HG02571 (cell line): ENCODE measurements at regions not wholly inside any gene's neighbourhood (a gene's known extent, or its start where the extent isn't known, plus 50 kb on each side); places are given as distances from the start of the nearest gene placed in this dataset.
"Not testable (repeated sequence)": the region's sequence is repeated elsewhere in the genome, so short reads cannot be mapped to it uniquely, and the experiment has no call there.

ENCODE experiments used
- ATAC-seq: cut with Tn5 transposase; IDR thresholded peaks from one replicate; pipeline ENCODE4 v1.9.1; 2021; ENCODE audit warnings: mild to moderate bottlenecking, moderate library complexity; ENCODE audit not compliant: unreplicated experiment

DNA sequence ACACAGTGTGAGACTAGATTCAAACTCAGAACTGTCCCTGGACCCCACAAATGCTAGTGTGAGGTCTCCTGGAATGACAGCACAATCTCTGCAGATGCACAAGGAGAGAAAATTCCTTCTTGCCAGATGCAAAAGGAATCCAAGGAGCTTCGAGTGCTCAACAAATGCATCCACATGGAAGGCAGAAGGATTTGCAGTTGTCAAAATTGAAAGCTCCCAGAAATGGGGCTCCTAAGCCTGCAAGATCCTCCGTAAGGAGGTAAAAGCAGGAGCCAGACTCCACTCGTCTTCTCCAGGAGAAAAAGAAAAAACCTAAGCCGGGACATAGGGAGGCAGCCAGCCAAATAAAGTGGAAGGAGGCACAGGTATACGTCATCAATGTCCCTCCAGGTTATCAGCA, 355.0 kb upstream of the KLHL29 start:
- ATAC-seq: no peak

DNA sequence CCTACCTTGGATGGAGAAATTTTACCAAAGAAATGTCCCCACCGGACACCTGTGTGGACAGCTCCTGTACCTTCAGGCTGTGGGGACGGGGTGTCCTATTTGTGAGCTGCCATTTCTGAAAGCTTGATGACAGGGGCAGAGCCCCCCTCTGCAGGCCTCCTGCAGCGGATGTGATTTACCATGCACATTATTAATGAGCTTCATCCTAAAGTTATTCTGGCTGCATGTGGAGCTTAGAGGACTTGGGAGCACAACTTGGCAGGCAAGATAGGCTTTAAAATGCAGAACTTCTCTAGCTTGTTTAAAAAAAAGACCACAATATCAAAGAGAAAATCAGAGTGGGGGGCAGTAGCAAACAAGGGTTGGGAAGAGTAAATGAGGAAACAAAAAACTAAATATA, 350.0 kb upstream of the KLHL29 start:
- no peak for ATAC-seq

DNA sequence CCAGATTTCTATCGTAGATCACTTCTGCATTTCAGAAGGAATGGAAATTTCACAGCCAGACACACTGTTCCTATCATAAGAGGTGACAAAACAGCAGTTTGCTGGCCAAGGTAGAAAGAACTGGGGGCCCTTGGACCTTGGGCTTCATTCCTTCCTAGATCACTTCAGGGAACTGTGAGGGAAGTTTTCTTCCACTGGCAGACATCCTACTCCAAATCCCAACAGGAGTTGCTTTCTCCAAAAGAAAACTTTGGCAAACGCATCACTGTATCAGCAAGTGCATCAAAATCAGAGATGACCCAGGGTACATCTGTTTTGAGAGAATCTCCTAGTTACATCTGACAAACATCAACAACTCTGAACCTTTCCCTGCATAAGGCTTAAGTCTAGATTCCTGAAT, 348.4 kb upstream of the KLHL29 start:
- no peak for ATAC-seq

DNA sequence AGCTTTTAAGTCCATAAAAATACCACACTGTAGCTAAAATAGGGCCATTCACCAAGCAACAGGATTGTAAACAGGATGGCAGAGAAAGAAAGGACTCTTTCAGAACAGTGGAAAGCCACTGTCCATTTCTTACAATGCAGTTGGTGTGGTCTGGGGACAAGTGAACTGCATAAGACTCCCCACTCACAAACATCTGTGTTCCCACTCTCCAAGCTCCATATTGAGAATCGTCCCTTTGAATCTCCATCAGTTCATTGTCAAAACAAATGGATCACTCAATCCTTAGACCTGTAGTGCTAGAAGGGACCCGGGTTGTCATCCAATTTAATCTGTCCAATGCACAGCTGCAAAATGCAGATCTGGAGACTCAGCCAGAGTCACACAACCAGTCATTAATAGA, 347.4 kb upstream of the KLHL29 start:
- no peak for ATAC-seq

DNA sequence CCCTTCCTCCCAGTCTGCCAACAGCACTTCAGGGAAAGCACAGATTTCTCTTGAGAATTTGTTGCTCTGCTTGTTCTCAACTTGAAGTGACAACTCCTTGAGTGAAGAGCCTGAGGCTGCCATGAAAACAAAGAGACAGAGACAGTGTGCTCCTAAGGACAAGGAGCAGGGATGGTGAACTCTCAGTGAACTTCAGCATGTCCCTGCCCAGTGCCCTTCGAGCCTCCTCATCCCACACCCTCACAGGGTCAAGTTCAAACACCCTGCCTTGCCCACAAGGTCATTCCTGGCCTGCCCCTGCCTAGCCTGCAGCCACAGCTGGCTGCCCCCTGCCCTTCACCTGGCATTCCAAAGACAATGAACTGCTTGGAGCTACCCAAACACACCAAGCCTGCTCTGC, 343.5 kb upstream of the KLHL29 start:
- ATAC-seq: no peak

DNA sequence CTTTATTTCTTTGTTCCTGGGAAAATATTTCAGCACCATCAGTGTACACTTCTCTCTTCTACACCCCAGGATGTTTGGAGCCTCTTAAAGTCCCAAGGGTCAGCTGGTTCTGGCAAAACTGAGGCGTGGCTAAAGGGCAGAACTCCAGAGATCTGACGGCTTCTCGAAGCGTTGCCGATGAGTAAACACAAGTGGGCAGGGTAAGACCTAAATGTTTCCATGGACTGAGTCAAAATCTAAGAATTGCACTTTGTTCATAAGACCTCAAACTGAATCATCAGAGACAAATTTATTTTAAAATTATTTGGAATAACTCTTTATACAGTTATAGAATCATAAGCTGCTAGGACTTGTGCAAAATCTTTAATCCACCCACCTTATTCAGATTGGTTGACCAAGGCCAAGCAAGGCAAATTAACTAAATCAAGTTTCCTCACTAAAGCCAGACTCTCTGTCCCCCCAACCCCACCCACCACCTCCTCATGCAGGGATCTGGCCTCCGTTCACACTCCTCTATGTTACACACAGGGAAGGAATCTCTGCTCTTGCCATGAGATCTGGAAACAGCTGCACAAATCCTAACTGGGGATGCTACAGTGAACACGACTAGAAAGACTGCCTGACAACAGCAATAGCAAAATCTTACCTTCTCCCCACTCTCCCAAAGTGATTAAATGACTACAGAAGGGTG, 342.6 kb upstream of the KLHL29 start:
- no peak for ATAC-seq

DNA sequence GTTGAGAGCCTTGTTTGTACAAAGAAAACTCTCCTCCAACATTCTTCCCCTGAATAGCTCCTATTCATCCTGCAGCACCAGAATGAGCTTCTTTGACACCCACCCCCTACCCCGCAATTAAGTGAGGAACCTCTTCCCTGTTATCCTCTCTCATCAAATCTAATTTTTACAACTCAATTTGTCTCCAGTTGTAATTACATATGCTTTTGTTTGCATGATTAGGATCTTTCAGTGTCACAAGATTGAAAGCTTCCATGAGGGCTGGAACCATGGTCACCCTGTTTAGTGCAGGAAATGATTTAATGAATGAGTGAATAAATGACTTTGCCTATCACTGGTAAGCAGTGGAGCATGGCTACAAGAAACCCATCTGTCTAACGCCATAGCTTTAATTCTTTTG, 334.6 kb upstream of the KLHL29 start:
- no peak for ATAC-seq

DNA sequence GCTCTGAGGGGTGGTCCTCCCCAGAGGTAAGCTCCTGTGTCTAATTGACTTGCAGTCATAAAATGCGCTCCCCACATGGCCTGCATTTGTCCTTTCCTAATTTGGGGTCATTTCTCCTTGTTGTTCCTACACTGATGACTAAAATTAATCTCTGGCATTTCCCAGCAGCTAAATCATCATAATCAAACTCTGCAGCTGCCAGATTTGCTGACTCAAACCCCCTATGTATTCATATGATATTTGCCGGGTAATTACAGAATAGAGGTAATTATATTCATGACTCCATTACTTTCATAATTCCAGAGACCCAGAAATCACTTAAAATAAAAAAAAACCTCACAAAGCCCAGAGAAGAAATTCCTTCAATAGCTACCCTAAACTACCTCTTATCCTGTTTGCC, 331.4 kb upstream of the KLHL29 start:
- ATAC-seq: no peak

DNA sequence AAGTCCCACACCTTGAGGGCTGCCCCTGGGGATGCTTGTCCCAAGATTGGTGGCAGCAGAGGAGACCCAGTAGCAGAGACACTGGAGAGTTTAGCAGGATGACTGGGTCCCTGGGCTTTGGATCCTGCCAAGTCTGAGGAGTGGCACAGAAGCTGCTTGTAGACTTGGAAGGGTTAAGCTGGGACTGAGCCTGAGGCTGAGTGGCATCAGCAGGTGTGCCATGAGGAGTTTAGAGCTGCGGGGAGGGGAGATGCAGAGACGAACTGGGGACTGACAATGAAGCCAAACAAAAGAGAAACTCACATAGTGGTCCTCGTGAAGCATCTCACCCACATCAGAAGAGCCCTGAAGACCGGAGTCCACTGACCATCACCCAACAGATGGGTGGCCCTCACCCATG, 329.7 kb upstream of the KLHL29 start:
- no peak for ATAC-seq

DNA sequence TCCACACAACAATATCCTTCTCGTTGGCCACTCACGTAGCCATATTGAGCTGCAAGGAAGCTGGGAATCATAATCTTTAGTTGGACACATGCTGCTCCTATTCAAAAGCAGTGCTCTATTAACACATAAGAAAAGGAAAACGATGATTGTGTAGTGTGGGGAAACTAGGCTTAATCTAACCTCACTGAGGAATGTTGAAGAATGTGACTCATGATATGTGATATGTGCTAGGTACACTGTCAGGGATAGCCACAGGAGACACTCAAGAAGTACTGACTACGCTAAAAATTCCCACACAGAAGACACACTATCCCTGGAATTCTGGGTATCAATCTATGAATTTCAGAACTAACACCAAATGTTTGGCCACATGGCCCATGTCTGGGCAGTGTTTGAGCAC, 328.1 kb upstream of the KLHL29 start:
- ATAC-seq: not testable (repeated sequence)

DNA sequence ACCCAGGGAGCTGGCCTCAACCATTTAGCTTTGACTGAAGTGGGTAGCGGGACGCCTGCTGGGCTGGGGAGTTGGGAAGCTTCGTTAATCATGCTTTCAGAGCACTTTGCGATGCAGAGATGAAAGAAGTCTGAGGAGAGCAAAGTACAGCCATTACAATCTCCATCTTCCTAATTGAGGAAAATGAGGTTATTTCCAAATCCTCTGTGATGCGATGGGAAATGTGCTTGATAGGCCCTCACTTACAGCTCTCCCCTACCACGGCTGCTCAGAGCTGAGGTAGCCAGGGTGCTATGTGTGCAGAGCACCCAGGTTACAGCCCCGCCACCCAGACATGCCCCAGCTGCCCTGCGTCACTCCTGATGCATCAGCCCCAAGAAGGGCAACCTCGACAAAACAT, 326.5 kb upstream of the KLHL29 start:
- ATAC-seq: no peak

DNA sequence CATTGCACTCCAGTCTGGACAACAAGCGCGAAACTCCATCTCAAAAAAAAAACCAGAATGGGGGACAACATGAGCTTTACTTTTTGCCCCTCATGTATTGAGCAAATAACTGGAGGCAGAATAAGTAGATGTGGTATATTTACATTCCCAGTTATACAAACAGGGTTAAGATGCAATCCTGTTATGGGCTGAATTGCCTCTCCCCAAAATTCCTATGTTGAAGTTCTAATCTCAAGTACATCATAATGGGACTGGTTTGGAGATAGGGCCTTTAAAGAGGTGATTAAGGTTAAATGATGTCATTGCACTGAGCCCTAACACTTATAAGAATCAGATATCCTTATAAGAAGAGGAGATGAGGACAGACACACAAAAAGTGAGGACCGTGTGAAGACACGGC, 319.8 kb upstream of the KLHL29 start:
- no peak for ATAC-seq

DNA sequence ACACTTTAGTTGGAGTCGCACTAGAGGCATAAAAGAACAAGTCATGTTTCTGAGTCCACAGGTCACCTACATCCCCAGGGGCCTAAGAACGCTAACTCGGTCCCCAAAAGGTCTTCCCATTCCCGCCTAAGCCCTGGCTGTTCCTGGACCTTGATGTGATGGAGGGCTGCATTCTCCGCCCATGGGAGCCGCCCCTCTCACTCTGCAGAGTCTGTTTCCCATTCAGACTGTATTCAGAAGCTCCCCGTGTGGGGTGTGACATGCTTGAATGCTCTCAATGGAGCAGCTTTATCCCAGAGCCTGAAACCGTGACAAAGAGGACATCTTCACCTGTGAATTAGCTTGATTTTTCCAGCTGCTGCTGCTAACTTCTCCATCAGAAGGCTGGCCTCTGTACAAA, 319.0 kb upstream of the KLHL29 start:
- ATAC-seq: no peak

DNA sequence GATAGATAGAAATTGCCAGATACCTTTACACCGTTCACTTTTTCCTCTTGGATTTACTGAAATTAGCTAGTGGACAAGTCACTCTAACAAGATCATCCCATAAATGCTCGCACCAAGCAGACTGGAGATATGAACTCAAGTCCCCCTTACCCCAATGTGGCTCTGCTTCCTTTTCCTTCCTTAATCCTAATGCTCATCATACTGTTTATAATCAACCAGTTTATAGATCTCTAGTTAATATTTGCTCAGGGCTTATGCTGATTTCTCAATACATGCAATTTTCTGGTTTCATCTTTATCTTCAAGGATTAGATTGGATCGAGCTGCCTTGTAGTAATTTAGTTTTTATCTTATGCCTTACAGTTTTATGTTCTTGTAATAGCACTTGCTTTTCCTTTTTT, 318.3 kb upstream of the KLHL29 start:
- no peak for ATAC-seq

DNA sequence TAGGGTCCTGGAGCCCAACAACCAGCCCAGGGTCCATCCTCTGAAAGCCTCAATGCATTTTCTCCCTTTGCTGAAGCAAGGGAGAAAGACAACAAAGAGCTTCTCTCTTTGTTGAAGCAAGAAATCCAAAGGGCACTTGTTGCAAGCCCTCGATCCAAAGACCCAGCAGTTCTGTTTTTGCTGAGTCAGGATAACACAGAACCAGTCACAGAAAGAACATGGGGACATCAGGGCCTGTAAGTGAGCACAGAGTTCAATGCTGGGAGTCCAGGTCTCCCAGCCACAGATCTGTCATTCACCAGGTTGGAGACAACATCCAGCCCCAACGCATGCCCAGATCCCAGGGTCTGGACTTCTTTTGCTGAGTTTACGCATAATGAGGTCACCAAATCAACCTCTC, 315.8 kb upstream of the KLHL29 start:
- ATAC-seq: no peak

DNA sequence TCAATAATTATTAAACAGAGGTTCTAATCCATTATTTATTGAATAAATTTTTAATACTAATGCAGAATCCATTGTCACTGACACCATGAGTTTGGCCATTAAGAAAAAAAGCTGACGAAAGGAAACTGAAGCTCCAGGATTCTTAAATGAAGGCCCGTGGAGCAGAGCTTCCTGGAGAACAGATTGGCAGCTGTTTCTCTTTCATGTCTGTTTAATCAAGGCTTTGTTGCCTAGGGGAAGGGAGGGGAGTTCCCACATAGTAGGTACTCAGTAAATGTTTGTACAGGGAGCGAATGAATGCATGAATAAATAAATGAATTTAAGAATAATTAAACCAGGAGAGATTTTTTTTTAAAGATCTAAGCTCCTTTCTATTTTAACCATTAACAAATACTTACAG, 315.1 kb upstream of the KLHL29 start:
- no peak for ATAC-seq

DNA sequence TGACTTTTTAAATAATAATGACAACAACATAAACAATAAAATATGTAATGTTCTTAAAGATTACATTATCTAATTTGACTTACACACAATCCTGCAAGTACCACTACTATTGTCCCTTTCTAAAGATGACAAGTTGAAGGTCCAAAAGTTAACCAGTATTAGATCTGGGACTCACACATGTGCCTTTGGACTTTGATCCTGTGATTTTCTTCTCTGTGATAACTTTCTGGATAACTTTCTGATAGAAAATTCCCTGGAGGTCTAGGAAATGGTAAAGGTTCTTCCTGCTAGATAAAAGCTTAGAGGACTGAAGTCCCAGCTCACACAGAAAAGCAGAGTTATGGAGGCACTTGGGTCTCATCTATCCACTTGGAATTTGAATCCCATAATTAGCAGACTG, 311.9 kb upstream of the KLHL29 start:
- ATAC-seq: no peak

DNA sequence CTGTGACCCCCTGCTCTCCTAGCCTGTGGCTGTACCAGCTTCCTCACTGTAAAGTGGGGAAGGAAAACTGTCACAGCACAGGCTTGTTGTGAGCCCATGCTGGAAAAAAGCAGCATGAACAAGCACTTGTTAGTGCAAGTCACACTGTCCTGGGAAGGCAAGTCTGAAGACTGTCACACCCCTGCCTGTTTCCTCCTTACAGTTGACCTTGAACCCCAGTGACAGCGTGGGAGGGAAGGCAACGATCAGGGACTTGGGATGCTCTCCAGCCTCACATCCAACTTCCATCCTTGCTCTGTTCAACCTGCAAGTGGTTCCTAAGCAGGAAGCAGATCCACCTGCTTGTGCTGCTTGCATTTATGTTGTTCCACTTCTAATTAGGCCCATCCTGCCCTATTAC, 311.3 kb upstream of the KLHL29 start:
- no peak for ATAC-seq

DNA sequence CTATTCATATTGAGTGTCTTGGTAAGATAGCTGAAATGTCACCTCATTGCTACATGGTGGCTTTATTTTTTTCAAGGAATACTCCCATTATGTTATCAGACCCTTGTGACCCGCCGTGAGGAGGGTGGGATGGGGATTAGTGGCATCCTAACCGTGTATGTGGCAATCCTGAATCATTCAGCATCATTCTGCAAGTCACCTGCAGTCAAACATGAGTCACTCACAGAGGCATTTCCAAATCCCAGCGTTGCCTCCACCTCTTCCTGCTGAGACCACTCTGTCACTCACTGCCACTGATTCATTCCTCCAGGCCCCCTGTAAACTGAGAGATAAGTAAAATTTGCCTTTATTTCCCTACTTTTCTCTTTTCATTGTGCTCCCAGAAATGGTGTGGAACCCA, 307.4 kb upstream of the KLHL29 start:
- ATAC-seq: no peak

DNA sequence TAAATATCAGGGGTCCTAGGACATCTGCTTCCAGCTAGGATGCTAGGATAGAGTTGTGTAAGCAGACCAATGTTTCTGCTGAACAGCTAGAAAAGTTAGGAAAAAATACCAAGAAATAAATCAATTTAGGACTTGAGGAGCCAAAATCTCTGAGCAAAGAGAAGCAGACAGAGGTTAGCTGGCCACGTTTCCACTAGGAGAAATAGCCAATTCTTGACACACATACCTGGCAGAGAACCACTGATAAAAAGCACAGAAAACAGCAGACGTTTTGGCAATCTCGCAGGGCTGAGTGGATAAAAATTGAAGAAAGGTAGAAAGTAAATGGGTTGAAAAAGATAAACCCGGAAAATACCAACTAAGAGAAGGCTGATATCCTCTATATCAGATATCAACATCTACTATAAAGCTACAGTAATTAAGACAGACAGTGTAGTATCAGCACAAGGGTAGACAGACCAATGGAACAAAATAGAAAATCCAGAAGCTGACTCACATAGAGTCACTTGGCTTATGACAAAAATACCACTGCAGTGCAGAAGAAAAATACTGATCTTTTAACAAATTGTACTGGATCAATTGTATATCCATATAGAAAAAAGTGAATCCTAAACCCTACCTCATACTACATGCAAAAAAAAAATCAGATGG, 306.1 kb upstream of the KLHL29 start:
- ATAC-seq: no peak

DNA sequence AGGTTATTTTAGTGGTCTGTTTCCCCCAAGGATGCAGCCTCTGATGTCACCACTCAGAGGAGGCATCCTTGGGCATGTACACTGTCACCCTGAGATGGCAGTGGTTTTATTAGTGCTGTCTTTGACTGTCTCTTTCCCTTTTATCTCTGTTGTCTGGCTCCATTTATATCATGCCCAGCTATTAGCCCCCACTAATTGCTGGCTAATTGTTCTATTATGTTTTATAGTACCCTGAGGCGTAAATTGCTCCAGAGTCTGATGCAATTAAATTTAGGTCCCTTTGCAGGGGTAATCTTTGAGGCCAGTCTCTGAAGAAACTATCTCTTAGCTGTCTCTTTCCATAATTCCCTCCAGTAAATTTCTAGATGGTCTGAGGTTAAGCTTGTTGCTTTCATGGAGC, 301.0 kb upstream of the KLHL29 start:
- no peak for ATAC-seq

DNA sequence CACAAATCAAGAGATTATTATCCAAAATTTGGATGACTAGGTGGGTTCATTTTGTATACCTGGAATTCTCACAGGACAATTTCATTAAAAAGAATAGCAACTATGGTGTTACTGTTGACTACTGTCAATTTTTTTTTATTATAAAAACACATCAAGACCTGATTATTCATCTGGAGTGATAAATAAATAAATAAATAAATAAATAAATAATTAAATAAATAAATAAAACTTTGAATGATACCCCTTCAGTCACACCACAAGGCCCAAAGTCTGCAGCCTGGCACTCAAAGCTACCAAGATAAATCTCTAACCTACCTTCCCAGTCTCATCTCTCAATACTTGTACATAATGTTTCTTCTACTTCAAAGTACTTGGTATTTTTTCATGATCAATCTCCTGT, 294.0 kb upstream of the KLHL29 start:
- ATAC-seq: no peak

DNA sequence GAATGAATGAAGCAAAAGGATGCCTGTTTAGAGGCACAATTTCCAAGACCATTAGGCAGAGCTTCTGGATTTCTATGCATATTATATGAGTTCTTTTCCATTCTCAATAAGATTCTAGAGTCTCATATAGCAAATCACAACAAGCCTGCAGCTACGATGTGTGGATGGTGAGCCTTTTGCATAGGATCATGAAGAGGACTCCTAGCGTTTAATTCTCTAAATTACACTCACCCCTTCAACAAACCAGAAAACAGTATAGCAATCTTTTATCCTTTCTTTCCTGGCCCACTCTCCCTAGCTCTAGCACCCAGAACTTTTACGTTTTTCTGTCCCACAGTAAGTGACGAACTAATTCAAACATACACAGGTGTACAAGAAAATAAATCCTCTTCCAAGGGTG, 293.1 kb upstream of the KLHL29 start:
- no peak for ATAC-seq
